Thoracic aorta (tissue), 2 donors: ENCODE measurements at regions not wholly inside any gene's neighbourhood (a gene's known extent, or its start where the extent isn't known, plus 50 kb on each side); places are given as distances from the start of the nearest gene placed in this dataset.

Source experiments
- ATAC-seq: fragments of 150-250 bp; one replicate; pipeline ENCODE4 v1.8.0; 2017; ENCODE audit warnings: low read depth; ENCODE audit not compliant: insufficient number of reproducible peaks, low FRiP score
- DNase-seq: peaks from one replicate; pipeline ENCODE4 v3.0.0-alpha.2; 2020; ENCODE audit warnings: low spot score
- H3K27ac ChIP-seq, 2 donors: fragments of 200-600 bp; sonication (generic); 1 replicate in 1 of 2; 2 replicates in 1 of 2; pipeline ENCODE4 v1.5.1; 2016; ENCODE audit warnings: mild to moderate bottlenecking in 2 of 2, moderate library complexity in 2 of 2
- H3K27me3 ChIP-seq: fragments of 200-600 bp; sonication (generic); replicated peaks from 2 replicates; pipeline ENCODE4 v1.6.0; 2016; ENCODE audit warnings: mild to moderate bottlenecking; ENCODE audit not compliant: insufficient read depth
- H3K36me3 ChIP-seq: fragments of 200-600 bp; sonication (generic); one replicate; pipeline ENCODE4 v1.5.1; 2016
- H3K4me1 ChIP-seq, 2 donors: fragments of 200-600 bp; sonication (generic); 1 replicate in 1 of 2; 2 replicates in 1 of 2; pipeline versions ENCODE4 v1.5.1 to v1.6.0; 2016; ENCODE audit warnings: low read depth in 2 of 2, mild to moderate bottlenecking in 1 of 2; ENCODE audit not compliant: control insufficient read depth in 1 of 2
- H3K4me3 ChIP-seq: fragments of 200-600 bp; sonication (generic); 2 replicates; pipeline ENCODE4 v1.5.1; 2016; ENCODE audit warnings: mild to moderate bottlenecking
- H3K9me3 ChIP-seq: fragments of 200-600 bp; sonication (generic); 2 replicates; pipeline ENCODE4 v1.5.1; 2016
- TF ChIP-seq, protein P1 (sequence below): fragments of 200-600 bp; sonication (generic); IDR thresholded peaks from one replicate; pipeline ENCODE4 v1.5.1; 2019; ENCODE audit warnings: antibody characterized with exemption

DNA sequence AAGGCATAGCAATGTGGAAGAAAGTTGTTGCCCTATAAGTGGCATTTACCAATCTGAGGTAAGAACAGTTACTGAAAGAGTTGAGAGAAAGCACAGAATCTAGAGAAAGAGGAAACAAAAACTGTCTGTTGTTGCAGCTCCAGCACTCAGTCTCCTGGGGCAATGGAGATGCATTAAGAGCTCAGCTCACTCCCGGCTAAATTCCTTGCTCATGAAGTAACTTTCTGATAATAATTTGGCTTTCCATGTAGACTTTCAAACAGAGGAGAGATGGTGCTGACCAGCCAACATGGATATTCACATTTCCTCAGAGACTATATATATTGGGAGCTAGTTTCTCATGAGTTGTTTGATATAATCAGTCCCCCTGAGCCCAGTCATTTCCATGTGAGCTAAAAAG is 135.3 kb downstream of the GDAP2 start:
- ATAC-seq, result no peak
- Histone ChIP-seq H3K36me3 (no peaks in the 10 kb centered on the region), H3K4me3 (no peak overlapping the region), H3K4me1 (peaks cover 6 to 20% of the 10 kb centered on the region in 2 donors), H3K9me3 (no peaks in the 10 kb centered on the region), H3K27ac (no peak overlapping the region), H3K27me3 (no peaks in the 10 kb centered on the region)
- DNase-seq, result no peak
- TF ChIP-seq, protein P1, sequence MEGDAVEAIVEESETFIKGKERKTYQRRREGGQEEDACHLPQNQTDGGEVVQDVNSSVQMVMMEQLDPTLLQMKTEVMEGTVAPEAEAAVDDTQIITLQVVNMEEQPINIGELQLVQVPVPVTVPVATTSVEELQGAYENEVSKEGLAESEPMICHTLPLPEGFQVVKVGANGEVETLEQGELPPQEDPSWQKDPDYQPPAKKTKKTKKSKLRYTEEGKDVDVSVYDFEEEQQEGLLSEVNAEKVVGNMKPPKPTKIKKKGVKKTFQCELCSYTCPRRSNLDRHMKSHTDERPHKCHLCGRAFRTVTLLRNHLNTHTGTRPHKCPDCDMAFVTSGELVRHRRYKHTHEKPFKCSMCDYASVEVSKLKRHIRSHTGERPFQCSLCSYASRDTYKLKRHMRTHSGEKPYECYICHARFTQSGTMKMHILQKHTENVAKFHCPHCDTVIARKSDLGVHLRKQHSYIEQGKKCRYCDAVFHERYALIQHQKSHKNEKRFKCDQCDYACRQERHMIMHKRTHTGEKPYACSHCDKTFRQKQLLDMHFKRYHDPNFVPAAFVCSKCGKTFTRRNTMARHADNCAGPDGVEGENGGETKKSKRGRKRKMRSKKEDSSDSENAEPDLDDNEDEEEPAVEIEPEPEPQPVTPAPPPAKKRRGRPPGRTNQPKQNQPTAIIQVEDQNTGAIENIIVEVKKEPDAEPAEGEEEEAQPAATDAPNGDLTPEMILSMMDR, result no peak

DNA sequence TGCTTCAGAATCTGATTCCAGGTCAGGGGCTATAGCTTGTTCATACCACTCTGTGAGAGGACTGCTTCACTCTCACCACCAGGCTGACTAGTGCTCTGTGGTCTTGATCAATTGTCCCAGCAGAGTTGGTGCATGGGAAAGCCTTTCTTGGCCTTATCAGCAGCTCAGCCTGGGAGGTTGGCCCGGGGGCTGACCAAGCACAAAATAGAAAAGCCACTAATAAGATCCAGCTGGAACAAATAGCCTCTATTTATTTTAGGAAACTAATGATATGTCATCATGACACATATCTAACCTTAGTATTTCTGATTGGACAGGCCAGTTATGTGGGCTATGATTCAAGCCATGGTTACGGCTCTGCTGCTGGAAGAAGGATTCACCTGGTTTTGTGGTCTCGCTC is 134.2 kb downstream of the GDAP2 start:
- ATAC-seq, result no peak
- no peak overlapping the region for H3K27ac ChIP-seq
- peaks cover 6 to 20% of the 10 kb centered on the region in 2 donors for H3K4me1 ChIP-seq
- DNase-seq, result no peak
- H3K27me3 ChIP-seq, result no peaks in the 10 kb centered on the region
- TF ChIP-seq, protein P1, result no peak
- no peak overlapping the region for H3K4me3 ChIP-seq
- H3K36me3 ChIP-seq, result no peaks in the 10 kb centered on the region
- H3K9me3 ChIP-seq, result no peaks in the 10 kb centered on the region

DNA sequence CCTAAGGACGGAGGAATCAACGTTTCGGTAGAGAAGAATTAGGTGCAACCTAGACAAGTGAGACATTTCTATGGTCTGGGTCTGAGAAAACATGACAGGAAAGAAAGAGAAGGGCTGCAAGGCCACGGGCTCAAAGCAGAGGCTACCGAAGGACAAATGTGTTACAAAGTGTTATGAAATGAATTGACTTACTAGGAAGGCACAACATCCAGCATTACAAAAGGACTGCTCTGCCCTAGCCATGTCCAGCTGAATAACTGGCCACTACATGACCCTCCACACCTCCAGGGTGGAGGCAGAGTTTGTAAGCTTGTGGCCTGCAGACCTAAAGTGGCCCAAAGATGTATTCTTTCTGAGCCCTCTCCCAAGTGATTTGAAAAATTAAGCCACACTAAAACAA is 133.6 kb downstream of the GDAP2 start:
- no peak overlapping the region for H3K27ac ChIP-seq
- ATAC-seq, result no peak

DNA sequence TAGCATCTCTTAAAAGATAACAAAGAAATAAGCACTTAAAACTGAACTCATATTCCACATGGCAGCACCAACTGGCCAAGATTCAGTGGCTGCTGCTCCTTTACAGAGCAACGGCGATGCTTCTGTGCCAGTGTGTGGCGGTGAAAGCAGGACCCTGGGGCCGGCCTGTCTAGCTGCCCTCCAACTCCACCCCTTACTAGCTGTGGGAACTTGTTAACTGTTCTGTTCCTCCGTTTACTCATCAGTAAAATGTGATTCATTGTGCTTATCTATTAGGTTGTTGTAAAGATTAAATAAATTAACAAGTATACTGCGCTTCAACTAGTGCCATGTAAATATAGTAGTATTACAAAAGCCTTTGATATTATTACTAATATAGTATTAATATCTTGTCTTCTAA is 133.2 kb downstream of the GDAP2 start:
- no peak for ATAC-seq

More for the DNA sequence above, 133.6 kb downstream of the GDAP2 start:
- Histone ChIP-seq H3K9me3 (no peaks in the 10 kb centered on the region), H3K4me3 (no peak overlapping the region), H3K4me1 (peaks cover 6 to 20% of the 10 kb centered on the region in 2 donors), H3K36me3 (no peaks in the 10 kb centered on the region), H3K27me3 (no peaks in the 10 kb centered on the region)
- TF ChIP-seq, protein P1, result no peak
- DNase-seq, result no peak

DNA sequence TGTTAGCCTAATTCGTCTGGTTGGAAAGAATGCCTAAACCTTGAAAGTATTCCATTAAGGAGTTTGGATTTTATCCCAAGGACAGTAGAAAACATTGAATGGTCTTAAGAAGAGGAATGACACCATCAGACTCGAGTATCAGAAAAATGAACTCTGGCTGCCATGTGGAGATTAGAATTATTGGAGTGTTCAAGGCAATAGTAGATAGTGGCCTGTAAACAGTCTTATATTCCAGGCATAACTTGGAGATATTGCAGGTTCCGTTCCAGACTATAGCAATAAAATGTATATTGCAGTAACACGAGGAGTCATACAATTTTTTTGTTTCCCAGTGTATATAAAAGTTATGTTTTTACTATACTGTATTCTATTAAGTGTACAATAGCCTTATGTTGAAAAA is 130.9 kb downstream of the GDAP2 start:
- Histone ChIP-seq H3K27me3 (no peaks in the 10 kb centered on the region), H3K36me3 (no peaks in the 10 kb centered on the region), H3K4me1 (peaks cover 6 to 22% of the 10 kb centered on the region in 2 donors), H3K27ac (no peak overlapping the region), H3K4me3 (no peak overlapping the region), H3K9me3 (no peaks in the 10 kb centered on the region)
- no peak for ATAC-seq
- no peak for DNase-seq
- TF ChIP-seq, protein P1, result no peak

More for the DNA sequence above, 133.2 kb downstream of the GDAP2 start:
- no peak for DNase-seq
- Histone ChIP-seq H3K27ac (no peak overlapping the region), H3K4me3 (no peak overlapping the region), H3K9me3 (no peaks in the 10 kb centered on the region), H3K27me3 (no peaks in the 10 kb centered on the region), H3K4me1 (peaks cover 6 to 20% of the 10 kb centered on the region in 2 donors), H3K36me3 (no peaks in the 10 kb centered on the region)
- TF ChIP-seq, protein P1, result no peak
